ENCODE measurements at regions not wholly inside any gene's neighbourhood (a gene's known extent, or its start where the extent isn't known, plus 50 kb on each side); places are given as distances from the start of the nearest gene placed in this dataset.
A peak's percentile ranks its signal among the peaks of the same experiment; 100 is the strongest.

- no peak for TF ChIP-seq NR4A1 (CRISPR knock-in tag; IDR thresholded peaks at IDR 0.05)
- no peak for TF ChIP-seq NR4A1 (tag; IDR thresholded peaks at IDR 0.05)
- TF ChIP-seq MNT (conservative IDR thresholded peaks at IDR 0.05): 0 out of 4 replicates have a peak, but pooled peaks of 1 of the 2 experiments have one; percentile 29
- peak in 1 of 2 experiments; percentile 26; a peak in 2 of 4 replicates for TF ChIP-seq RAD21 (CRISPR knock-in tag; conservative IDR thresholded peaks at IDR 0.05 in 1 of 2, IDR thresholded peaks at IDR 0.05 in 1 of 2)
- TF ChIP-seq XRCC3 (IDR thresholded peaks at IDR 0.05): no peak
Observed at GRCh38 chr13:21849323-21849722, 178.4 kb downstream of the FGF9 start (continued).

- Histone ChIP-seq H4K20me1 (replicated peaks; ENCODE audit: control insufficient read depth, insufficient read depth, low read length) (no peaks in the 10 kb centered on the region), H3K27me3 (ENCODE audit: control insufficient read depth in 2 of 2, insufficient read depth in 2 of 2, low read length in 2 of 2) (peaks cover 0 to 2% of the 10 kb centered on the region in 2 experiments; a peak in 1 of 5 replicates), H3K36me3 (ENCODE audit: control insufficient read depth, insufficient read depth, low read length) (no peaks in the 10 kb centered on the region), H3K4me2 (ENCODE audit: insufficient read depth, low read length) (no peak overlapping the region), H3K4me3 (no peak overlapping the region), H3K79me2 (ENCODE audit: control insufficient read depth, insufficient read depth, low read length) (no peaks in the 10 kb centered on the region), H2AFZ (ENCODE audit: low read depth, low read length) (no peak overlapping the region), H3K4me1 (replicated peaks in 1 of 2; ENCODE audit: control insufficient read depth in 2 of 2, insufficient read depth in 2 of 2, low read length in 2 of 2) (no peaks in the 10 kb centered on the region), H3K27ac (ENCODE audit: extremely low read depth, low read depth, low read length) (no peak overlapping the region), H3K9ac (ENCODE audit: insufficient read depth in 1 of 2, low read depth in 2 of 2, low read length in 2 of 2) (no peak overlapping the region), H3K9me1 (ENCODE audit: control insufficient read depth, insufficient read depth, low read length) (no peaks in the 10 kb centered on the region), H3K9me3 (replicated peaks; ENCODE audit: control insufficient read depth, insufficient read depth, low read depth, low read length) (no peaks in the 10 kb centered on the region)
- FAIRE-seq: no peak
- WGBS (ENCODE audit: insufficient coverage, low coverage, missing lambda C conversion rate): 2% methylated on average over 10 of the region's 11 CpGs
- no peak for DNase-seq (ENCODE audit: extremely low read depth in 1 of 4, low spot score in 3 of 4)
- no peak for ATAC-seq
- in situ Hi-C loops (cut with MboI): no loop called here
- no TSS peak for BruUV-seq (replicated peaks)
- ChIA-PET POLR2A (no interaction called here), CTCF (ENCODE audit: low intra/inter-chr PET ratio) (no interaction called here)
- intact Hi-C loops (cut with micrococcal nuclease): no loop called here
- TF ChIP-seq ZC3H8 (IDR thresholded peaks at IDR 0.05): no peak
- no peak for TF ChIP-seq CBFA2T3 (IDR thresholded peaks at IDR 0.05)
- TF ChIP-seq ATF4 (CRISPR knock-in tag; IDR thresholded peaks at IDR 0.05): no peak
- no peak for TF ChIP-seq KHSRP (IDR thresholded peaks at IDR 0.05)
- no peak for TF ChIP-seq PKNOX1 (IDR thresholded peaks at IDR 0.05)
- TF ChIP-seq TSC22D4 (tag; IDR thresholded peaks at IDR 0.05): no peak
- TF ChIP-seq MTA2 (IDR thresholded peaks at IDR 0.05; ENCODE audit: low read depth): no peak
- TF ChIP-seq SETDB1 (IDR thresholded peaks at IDR 0.05; ENCODE audit: low read length): no peak
- no peak for TF ChIP-seq MAFK (IDR thresholded peaks at IDR 0.05; ENCODE audit: low read length)
- no peak for TF ChIP-seq FOXP1 (CRISPR knock-in tag; IDR thresholded peaks at IDR 0.05)
- no peak for TF ChIP-seq NCOA1 (IDR thresholded peaks at IDR 0.05; ENCODE audit: low read depth)
Observed at GRCh38 chr13:21850013-21851006, 179.4 kb downstream of the FGF9 start.
